Brain microvascular endothelial cell (primary cell): ENCODE measurements at regions not wholly inside any gene's neighbourhood (a gene's known extent, or its start where the extent isn't known, plus 50 kb on each side); places are given as distances from the start of the nearest gene placed in this dataset.

Experiments
- DNase-seq: peaks from one replicate; pipeline ENCODE4 v3.0.0-alpha.2; 2020
- H3K27ac ChIP-seq: fragments of 250-450 bp; sonication (Bioruptor Pico); 2 replicates; pipeline ENCODE4 v1.5.1; 2020; ENCODE audit warnings: mild to moderate bottlenecking, moderate library complexity
- H3K27me3 ChIP-seq: fragments of 250-450 bp; sonication (Bioruptor Pico); replicated peaks from 2 replicates; pipeline ENCODE4 v1.5.1; 2020; ENCODE audit warnings: mild to moderate bottlenecking
- H3K36me3 ChIP-seq: fragments of 250-450 bp; sonication (Bioruptor Pico); replicated peaks from 2 replicates; pipeline ENCODE4 v1.5.1; 2020; ENCODE audit warnings: mild to moderate bottlenecking
- H3K4me3 ChIP-seq: 2 replicates; pipeline ENCODE4 v1.5.1; 2011; ENCODE audit warnings: low read depth, mild to moderate bottlenecking, control low read depth, low read length, moderate library complexity
- CTCF ChIP-seq: IDR thresholded peaks from 2 replicates; pipeline ENCODE4 v1.5.1; 2011; ENCODE audit warnings: low read depth, mild to moderate bottlenecking, moderate library complexity, low read length, control low read depth, inconsistent platforms; ENCODE audit errors: missing control alignments
- in situ Hi-C: cut with HindIII; loops from 2 replicates; pipeline ENCODE4 v1.10.0; 2017; ENCODE audit warnings: low sequenced_read_pairs, low pct_ligation_motif_present

- Histone ChIP-seq H3K27ac (no peak overlapping the region), H3K36me3 (no peaks in the 10 kb centered on the region), H3K4me3 (no peak overlapping the region), H3K27me3 (no peaks in the 10 kb centered on the region)
- TF ChIP-seq CTCF: no peak
- in situ Hi-C loops: no loop called here
- DNase-seq: no peak
Measured at GRCh38 chr10:131682271-131682962, 218.4 kb upstream of the PPP2R2D start.

- in situ Hi-C loops: no loop called here
- H3K27me3 ChIP-seq: no peaks in the 10 kb centered on the region
- H3K4me3 ChIP-seq: no peak overlapping the region
- no peak overlapping the region for H3K27ac ChIP-seq
- DNase-seq: no peak
- no peaks in the 10 kb centered on the region for H3K36me3 ChIP-seq
- TF ChIP-seq CTCF: no peak
Measured at GRCh38 chr10:131683281-131683861, 217.4 kb upstream of the PPP2R2D start.

- Histone ChIP-seq H3K36me3 (no peaks in the 10 kb centered on the region), H3K4me3 (no peak overlapping the region), H3K27me3 (no peaks in the 10 kb centered on the region), H3K27ac (no peak overlapping the region)
- in situ Hi-C loops: no loop called here
- DNase-seq: no peak
- no peak for TF ChIP-seq CTCF
Measured at GRCh38 chr10:131683941-131684340, 216.9 kb upstream of the PPP2R2D start.

- Histone ChIP-seq H3K4me3 (no peak overlapping the region), H3K27ac (no peak overlapping the region), H3K36me3 (no peaks in the 10 kb centered on the region), H3K27me3 (no peaks in the 10 kb centered on the region)
- in situ Hi-C loops: no loop called here
- no peak for DNase-seq
- TF ChIP-seq CTCF: no peak
Measured at GRCh38 chr10:131685007-131685406, 215.8 kb upstream of the PPP2R2D start.

GRCh38 chr10:131685576-131685975 lies 215.2 kb upstream of the PPP2R2D start:
- Histone ChIP-seq H3K27ac (no peak overlapping the region), H3K36me3 (no peaks in the 10 kb centered on the region), H3K27me3 (no peaks in the 10 kb centered on the region), H3K4me3 (no peak overlapping the region)
- in situ Hi-C loops: no loop called here
- no peak for TF ChIP-seq CTCF
- DNase-seq: no peak

- H3K27ac ChIP-seq: no peak overlapping the region
- no peak for DNase-seq
- no peak overlapping the region for H3K4me3 ChIP-seq
- H3K36me3 ChIP-seq: no peaks in the 10 kb centered on the region
- TF ChIP-seq CTCF: no peak
- H3K27me3 ChIP-seq: no peaks in the 10 kb centered on the region
- in situ Hi-C loops: no loop called here
Measured at GRCh38 chr10:131686781-131687420, 213.9 kb upstream of the PPP2R2D start.
